Nephron progenitor cell (in vitro differentiated cells): ENCODE measurements at regions not wholly inside any gene's neighbourhood (a gene's known extent, or its start where the extent isn't known, plus 50 kb on each side); places are given as distances from the start of the nearest gene placed in this dataset.

ENCODE experiments used
- DNase-seq: peaks from one replicate; pipeline ENCODE4 v3.0.0; 2021
- H3K27ac Mint-ChIP-seq: 2 replicates; pipeline ENCODE4 v1.8.0; 2021; ENCODE audit warnings: mild to moderate bottlenecking, moderate library complexity, mixed read lengths
- H3K27me3 Mint-ChIP-seq: 2 replicates; pipeline ENCODE4 v1.8.0; 2021; ENCODE audit warnings: mild to moderate bottlenecking, low read depth, mixed read lengths; ENCODE audit not compliant: poor library complexity
- H3K36me3 Mint-ChIP-seq: 2 replicates; pipeline ENCODE4 v1.8.0; 2021; ENCODE audit warnings: low read depth, mixed read lengths
- H3K4me1 Mint-ChIP-seq: 2 replicates; pipeline ENCODE4 v1.8.0; 2021; ENCODE audit warnings: mixed read lengths
- H3K4me3 Mint-ChIP-seq: 2 replicates; pipeline ENCODE4 v1.8.0; 2021; ENCODE audit warnings: mild to moderate bottlenecking, moderate library complexity, mixed read lengths
- H3K9me3 Mint-ChIP-seq: 2 replicates; pipeline ENCODE4 v1.8.0; 2021; ENCODE audit warnings: mild to moderate bottlenecking, moderate library complexity, mixed read lengths
- TF ChIP-seq, protein P1 (sequence below): fragments of 200-600 bp; sonication (generic); IDR thresholded peaks from 2 replicates; pipeline ENCODE4 v1.5.0; 2021; ENCODE audit warnings: antibody characterized with exemption

GRCh38 chr7:155984028-155984580 is 171.8 kb upstream of the SHH start:
- no peak overlapping the region for H3K4me3 Mint-ChIP-seq
- peaks cover 23% of the 10 kb centered on the region for H3K27me3 Mint-ChIP-seq
- TF ChIP-seq, protein P1, sequence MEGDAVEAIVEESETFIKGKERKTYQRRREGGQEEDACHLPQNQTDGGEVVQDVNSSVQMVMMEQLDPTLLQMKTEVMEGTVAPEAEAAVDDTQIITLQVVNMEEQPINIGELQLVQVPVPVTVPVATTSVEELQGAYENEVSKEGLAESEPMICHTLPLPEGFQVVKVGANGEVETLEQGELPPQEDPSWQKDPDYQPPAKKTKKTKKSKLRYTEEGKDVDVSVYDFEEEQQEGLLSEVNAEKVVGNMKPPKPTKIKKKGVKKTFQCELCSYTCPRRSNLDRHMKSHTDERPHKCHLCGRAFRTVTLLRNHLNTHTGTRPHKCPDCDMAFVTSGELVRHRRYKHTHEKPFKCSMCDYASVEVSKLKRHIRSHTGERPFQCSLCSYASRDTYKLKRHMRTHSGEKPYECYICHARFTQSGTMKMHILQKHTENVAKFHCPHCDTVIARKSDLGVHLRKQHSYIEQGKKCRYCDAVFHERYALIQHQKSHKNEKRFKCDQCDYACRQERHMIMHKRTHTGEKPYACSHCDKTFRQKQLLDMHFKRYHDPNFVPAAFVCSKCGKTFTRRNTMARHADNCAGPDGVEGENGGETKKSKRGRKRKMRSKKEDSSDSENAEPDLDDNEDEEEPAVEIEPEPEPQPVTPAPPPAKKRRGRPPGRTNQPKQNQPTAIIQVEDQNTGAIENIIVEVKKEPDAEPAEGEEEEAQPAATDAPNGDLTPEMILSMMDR, result no peak
- peaks cover 6% of the 10 kb centered on the region for H3K4me1 Mint-ChIP-seq
- H3K36me3 Mint-ChIP-seq, result no peaks in the 10 kb centered on the region
- H3K27ac Mint-ChIP-seq, result no peak overlapping the region
- DNase-seq, result no peak
- H3K9me3 Mint-ChIP-seq, result peaks cover 16% of the 10 kb centered on the region

GRCh38 chr7:155983176-155983815 is 171.0 kb upstream of the SHH start:
- Mint-ChIP-seq H3K4me1 (peaks cover 6% of the 10 kb centered on the region), H3K27me3 (peaks cover 29% of the 10 kb centered on the region), H3K9me3 (peaks cover 16% of the 10 kb centered on the region), H3K4me3 (no peak overlapping the region), H3K36me3 (no peaks in the 10 kb centered on the region), H3K27ac (no peak overlapping the region)
- TF ChIP-seq, protein P1, result no peak
- DNase-seq, result no peak

DNA sequence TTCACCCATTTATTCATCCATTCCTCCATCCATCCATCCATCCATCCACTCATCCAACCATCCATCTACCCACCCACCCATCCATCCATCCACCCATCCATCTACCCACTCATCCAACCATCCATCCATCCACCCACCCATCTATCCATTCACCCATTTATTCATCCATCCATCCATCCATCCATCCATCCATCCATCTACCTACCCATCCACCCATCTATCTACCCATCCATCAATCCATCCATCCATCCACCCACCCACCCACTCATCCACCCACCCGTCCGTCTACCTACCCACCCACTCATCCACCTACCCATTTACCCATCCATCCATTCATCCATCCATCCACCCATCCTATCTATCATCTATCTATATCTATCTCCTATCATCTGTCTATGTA is 169.4 kb upstream of the SHH start:
- Mint-ChIP-seq H3K27me3 (peaks cover 36% of the 10 kb centered on the region), H3K4me1 (no peaks in the 10 kb centered on the region), H3K9me3 (peaks cover 4% of the 10 kb centered on the region), H3K4me3 (no peak overlapping the region), H3K27ac (no peak overlapping the region), H3K36me3 (no peaks in the 10 kb centered on the region)
- DNase-seq, result no peak
- TF ChIP-seq, protein P1, result no peak

DNA sequence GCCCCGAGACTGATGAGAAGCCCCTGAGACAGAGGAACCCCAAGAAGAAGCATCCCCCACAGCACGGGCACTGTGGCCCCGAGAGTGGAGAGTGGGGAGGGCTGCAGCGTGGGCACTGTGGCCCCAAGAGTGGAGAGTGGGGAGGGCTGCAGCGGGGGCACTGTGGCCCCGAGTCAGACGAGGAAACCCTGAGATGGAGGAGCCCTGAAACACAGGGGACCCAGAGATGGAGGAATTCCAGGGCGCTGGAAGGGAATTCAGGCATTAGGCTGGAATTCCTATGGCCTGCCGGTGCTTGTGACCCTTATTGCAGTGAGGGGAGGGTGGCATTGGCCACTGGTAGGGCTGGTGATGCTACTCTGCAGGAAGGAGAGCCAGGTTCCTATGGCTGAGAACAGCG is 168.6 kb upstream of the SHH start:
- no peak overlapping the region for H3K27ac Mint-ChIP-seq

GRCh38 chr7:155979994-155980393 is 167.7 kb upstream of the SHH start:
- DNase-seq, result no peak

More for the DNA sequence above, 168.6 kb upstream of the SHH start:
- H3K36me3 Mint-ChIP-seq, result no peaks in the 10 kb centered on the region
- no peaks in the 10 kb centered on the region for H3K9me3 Mint-ChIP-seq
- TF ChIP-seq, protein P1, result no peak
- peaks cover 36% of the 10 kb centered on the region for H3K27me3 Mint-ChIP-seq
- H3K4me3 Mint-ChIP-seq, result no peak overlapping the region
- no peak for DNase-seq
- H3K4me1 Mint-ChIP-seq, result no peaks in the 10 kb centered on the region

More at GRCh38 chr7:155979994-155980393, 167.7 kb upstream of the SHH start:
- TF ChIP-seq, protein P1, result no peak
- Mint-ChIP-seq H3K27me3 (peaks cover 42% of the 10 kb centered on the region), H3K4me1 (peaks cover 4% of the 10 kb centered on the region), H3K27ac (no peak overlapping the region), H3K4me3 (no peak overlapping the region), H3K36me3 (no peaks in the 10 kb centered on the region), H3K9me3 (no peaks in the 10 kb centered on the region)
